HepG2 (cell line): ENCODE measurements at regions not wholly inside any gene's neighbourhood (a gene's known extent, or its start where the extent isn't known, plus 50 kb on each side); places are given as distances from the start of the nearest gene placed in this dataset.

ENCODE experiments used
- ATAC-seq: fragments of 200-7000 bp; cut with Tn5 transposase; 3 replicates; pipeline ENCODE4 v1.9.1; 2020; ENCODE audit warnings: mild to moderate bottlenecking, moderate library complexity
- BruUV-seq: library from RNA; stranded (reverse); fragments of 400-500 nt; replicated peaks from 2 replicates; lab custom pipeline; 2021; lab: Mats Ljungman, UMichigan
- CTCF ChIA-PET: fragments of 300-600 bp; formaldehyde crosslinking; extraction: SDS; loops from one replicate; lab custom pipeline; 2021; ENCODE audit warnings: low total read pairs, inconsistent platforms, low intra/inter-chr PET ratio; lab: Yijun Ruan, JAX
- POLR2A ChIA-PET: fragments of 350-600 bp; sonication (Branson Sonifier 250); formaldehyde crosslinking; loops from one replicate; lab custom pipeline; 2020; ENCODE audit warnings: antibody characterized with exemption, inconsistent platforms; lab: Yijun Ruan, JAX
- DNase-seq: peaks from one replicate; pipeline ENCODE4 v3.0.0-alpha.2; 2015; ENCODE audit warnings: low spot score
- FAIRE-seq: peaks from 3 replicates; lab custom pipeline; 2011; peaks lifted over from hg19 to GRCh38; lab: Jason Lieb, UNC
- H2AFZ ChIP-seq: one replicate; pipeline ENCODE4 v1.6.1; 2011; ENCODE audit warnings: low read length, inconsistent platforms
- H3K27ac ChIP-seq: fragments of 300-600 bp; 3 replicates; pipeline ENCODE4 v1.8.0; 2011; ENCODE audit warnings: mixed run types, mild to moderate bottlenecking, mixed read lengths, low read length, inconsistent platforms; ENCODE audit not compliant: insufficient read depth; ENCODE audit errors: extremely low read length
- H3K27me3 ChIP-seq, 2 experiments: fragments of 200-600 bp in 1 of 2; 2 replicates in 1 of 2; 3 replicates in 1 of 2; pipeline versions ENCODE4 v1.6.0 to v1.8.0; 2011; ENCODE audit warnings: low read length in 2 of 2, mild to moderate bottlenecking in 2 of 2, moderate library complexity in 2 of 2, inconsistent platforms in 1 of 2; ENCODE audit not compliant: insufficient read depth in 2 of 2, control insufficient read depth in 1 of 2
- H3K36me3 ChIP-seq, 2 experiments: fragments of 200-600 bp in 1 of 2; replicated peaks in 1 of 2; 2 replicates in 1 of 2; 3 replicates in 1 of 2; pipeline versions ENCODE4 v1.5.1 to v1.8.0; 2011; ENCODE audit warnings: low read length in 2 of 2, inconsistent platforms in 1 of 2; ENCODE audit not compliant: insufficient read depth in 2 of 2, control insufficient read depth in 1 of 2
- H3K4me1 ChIP-seq: 2 replicates; pipeline ENCODE4 v1.5.1; 2012; ENCODE audit warnings: low read length, inconsistent platforms; ENCODE audit not compliant: insufficient read depth
- H3K4me2 ChIP-seq: 2 replicates; pipeline ENCODE4 v1.6.0; 2011; ENCODE audit warnings: low read depth, low read length, inconsistent platforms
- H3K4me3 ChIP-seq, 3 experiments: fragments of 200-600 bp in 1 of 3; sonication (generic), shearing (Covaris generic) in 1 of 3; replicated peaks in 1 of 3; 2 replicates each; pipeline ENCODE4 v1.5.1; 2011 to 2016; ENCODE audit warnings: low read length in 3 of 3, inconsistent platforms in 2 of 3, low read depth in 2 of 3, mild to moderate bottlenecking in 2 of 3, control low read depth in 1 of 3, mixed read lengths in 1 of 3; ENCODE audit not compliant: insufficient read depth in 1 of 3
- H3K79me2 ChIP-seq: one replicate; pipeline ENCODE4 v1.6.1; 2011; ENCODE audit warnings: low read length, inconsistent platforms; ENCODE audit not compliant: insufficient read depth
- H3K9ac ChIP-seq: 2 replicates; pipeline ENCODE4 v1.6.0; 2011; ENCODE audit warnings: mild to moderate bottlenecking, low read depth, low read length, inconsistent platforms; ENCODE audit not compliant: insufficient read depth
- H3K9me3 ChIP-seq: 2 replicates; pipeline ENCODE4 v1.5.1; 2012; ENCODE audit warnings: mild to moderate bottlenecking, low read length
- H4K20me1 ChIP-seq: 2 replicates; pipeline ENCODE4 v1.6.0; 2011; ENCODE audit warnings: inconsistent platforms, mild to moderate bottlenecking, low read length, moderate library complexity; ENCODE audit not compliant: insufficient read depth
- NPAS2 ChIP-seq: sonication (generic); formaldehyde crosslinking; IDR thresholded peaks from 2 replicates; pipeline ENCODE4 v1.8.0; 2022; ENCODE audit warnings: mild to moderate bottlenecking, missing genetic modification reagents, borderline replicate concordance
- RELA ChIP-seq: sonication (generic); formaldehyde crosslinking; IDR thresholded peaks from 2 replicates; pipeline ENCODE4 v1.4.0; 2020; ENCODE audit warnings: missing genetic modification reagents
- ZKSCAN8 ChIP-seq: IDR thresholded peaks from 2 replicates; pipeline ENCODE4 v1.6.1; 2016; ENCODE audit warnings: borderline replicate concordance, missing genetic modification reagents, missing compliant biosample characterization
- ZNF33B ChIP-seq: sonication (generic); formaldehyde crosslinking; IDR thresholded peaks from 2 replicates; pipeline ENCODE4 v1.5.1; 2020; ENCODE audit warnings: mild to moderate bottlenecking, missing genetic modification reagents
- ZNF446 ChIP-seq: sonication (generic); formaldehyde crosslinking; IDR thresholded peaks from 2 replicates; pipeline ENCODE4 v1.5.0; 2020; ENCODE audit warnings: mild to moderate bottlenecking, missing genetic modification reagents
- ZNF460 ChIP-seq: sonication (generic); formaldehyde crosslinking; IDR thresholded peaks from 2 replicates; pipeline ENCODE4 v1.5.1; 2020; ENCODE audit warnings: missing genetic modification reagents, mild to moderate bottlenecking, borderline replicate concordance
- ZNF629 ChIP-seq: sonication (generic); formaldehyde crosslinking; conservative IDR thresholded peaks from 2 replicates; pipeline ENCODE4 v1.5.0; 2020; ENCODE audit warnings: missing genetic modification reagents
- WGBS: methylation state at CpG from one replicate; pipeline ENCODE4 v1.1.6; 2017; ENCODE audit warnings: low lambda C conversion rate; 5-methylcytosine and 5-hydroxymethylcytosine counted together
- in situ Hi-C: cut with HindIII; loops from 2 replicates; pipeline ENCODE4 v1.10.0; 2017; ENCODE audit warnings: low pct_unique_long_range_greater_than_20kb; ENCODE audit not compliant: extremely low pct_ligation_motif_present
- intact Hi-C: fragments of 100-400 bp; cut with micrococcal nuclease; formaldehyde crosslinking; loops from one replicate; pipeline ENCODE4 v1.10.0; 2022; ENCODE audit not compliant: unreplicated experiment
- TF ChIP-seq, protein P1 (sequence below), 2 experiments: sonication (generic) in 1 of 2; formaldehyde crosslinking in 1 of 2; IDR thresholded peaks; 2 replicates each; pipeline versions ENCODE4 v1.6.1 to v1.9.0; 2014 to 2022; ENCODE audit warnings: antibody characterized with exemption in 1 of 2, borderline replicate concordance in 1 of 2, inconsistent platforms in 1 of 2, low read depth in 1 of 2, missing genetic modification reagents in 1 of 2
- TF ChIP-seq, protein P2 (sequence below): sonication (generic); formaldehyde crosslinking; IDR thresholded peaks from 2 replicates; pipeline ENCODE4 v1.5.0; 2020; ENCODE audit warnings: mild to moderate bottlenecking, missing genetic modification reagents
- TF ChIP-seq, protein P3 (sequence below): sonication (generic); formaldehyde crosslinking; IDR thresholded peaks from 2 replicates; pipeline ENCODE4 v1.8.0; 2023; ENCODE audit warnings: mild to moderate bottlenecking, missing genetic modification reagents
- TF ChIP-seq, protein P4 (sequence below): IDR thresholded peaks from 2 replicates; pipeline ENCODE4 v1.6.1; 2016; ENCODE audit warnings: missing genetic modification reagents, missing compliant biosample characterization
- TF ChIP-seq, protein P5 (sequence below): sonication (generic); formaldehyde crosslinking; IDR thresholded peaks from 2 replicates; pipeline ENCODE4 v1.5.0; 2020; ENCODE audit warnings: mild to moderate bottlenecking, missing genetic modification reagents

DNA sequence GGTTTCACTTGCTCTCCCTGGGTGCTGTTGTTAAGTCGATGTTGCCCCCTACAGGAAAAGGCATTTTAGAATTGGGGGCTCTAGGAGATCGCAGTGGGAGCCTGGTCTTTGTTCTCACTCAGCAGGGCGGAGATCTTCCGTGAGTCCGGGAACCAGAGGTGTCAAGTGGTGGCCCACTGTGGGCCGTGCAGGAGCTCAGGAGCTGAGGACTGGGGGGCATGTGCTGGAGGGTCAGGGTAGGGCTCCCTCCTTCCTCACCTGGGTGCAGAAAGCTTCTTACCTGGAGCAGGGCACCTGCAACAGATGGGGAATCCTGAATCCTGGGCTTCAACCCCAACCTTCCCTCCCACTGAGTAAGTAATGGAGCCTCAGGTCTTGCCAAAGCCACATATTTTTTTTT lies 392.7 kb downstream of the NPHP4 start:
- 72% methylated on average over 6 of the region's 6 CpGs for WGBS
- no peak for DNase-seq
- Histone ChIP-seq H3K27me3 (peaks cover 0 to 3% of the 10 kb centered on the region in 2 experiments; a peak in 1 of 5 replicates), H3K36me3 (no peaks in the 10 kb centered on the region), H3K27ac (no peak overlapping the region), H4K20me1 (no peaks in the 10 kb centered on the region), H3K4me2 (no peak overlapping the region), H3K79me2 (no peaks in the 10 kb centered on the region), H3K9ac (no peak overlapping the region), H3K4me1 (peaks cover 23% of the 10 kb centered on the region), H3K4me3 (no peak overlapping the region), H2AFZ (no peak overlapping the region), H3K9me3 (no peaks in the 10 kb centered on the region)
- ATAC-seq = no peak
- POLR2A ChIA-PET = no interaction called here
- CTCF ChIA-PET = no interaction called here
- FAIRE-seq = no peak
- BruUV-seq = no TSS peak
- in situ Hi-C loops (no loop called here), intact Hi-C loops (no loop called here)
- TF ChIP-seq ZNF33B (CRISPR knock-in tag) (no peak), ZNF460 (CRISPR knock-in tag) (no peak), ZNF446 (CRISPR knock-in tag) (no peak), NPAS2 (CRISPR knock-in tag) (no peak), ZNF629 (no peak), ZKSCAN8 (CRISPR knock-in tag) (no peak), RELA (CRISPR knock-in tag) (no peak)
- TF ChIP-seq, protein P1, sequence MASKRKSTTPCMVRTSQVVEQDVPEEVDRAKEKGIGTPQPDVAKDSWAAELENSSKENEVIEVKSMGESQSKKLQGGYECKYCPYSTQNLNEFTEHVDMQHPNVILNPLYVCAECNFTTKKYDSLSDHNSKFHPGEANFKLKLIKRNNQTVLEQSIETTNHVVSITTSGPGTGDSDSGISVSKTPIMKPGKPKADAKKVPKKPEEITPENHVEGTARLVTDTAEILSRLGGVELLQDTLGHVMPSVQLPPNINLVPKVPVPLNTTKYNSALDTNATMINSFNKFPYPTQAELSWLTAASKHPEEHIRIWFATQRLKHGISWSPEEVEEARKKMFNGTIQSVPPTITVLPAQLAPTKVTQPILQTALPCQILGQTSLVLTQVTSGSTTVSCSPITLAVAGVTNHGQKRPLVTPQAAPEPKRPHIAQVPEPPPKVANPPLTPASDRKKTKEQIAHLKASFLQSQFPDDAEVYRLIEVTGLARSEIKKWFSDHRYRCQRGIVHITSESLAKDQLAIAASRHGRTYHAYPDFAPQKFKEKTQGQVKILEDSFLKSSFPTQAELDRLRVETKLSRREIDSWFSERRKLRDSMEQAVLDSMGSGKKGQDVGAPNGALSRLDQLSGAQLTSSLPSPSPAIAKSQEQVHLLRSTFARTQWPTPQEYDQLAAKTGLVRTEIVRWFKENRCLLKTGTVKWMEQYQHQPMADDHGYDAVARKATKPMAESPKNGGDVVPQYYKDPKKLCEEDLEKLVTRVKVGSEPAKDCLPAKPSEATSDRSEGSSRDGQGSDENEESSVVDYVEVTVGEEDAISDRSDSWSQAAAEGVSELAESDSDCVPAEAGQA (IDR thresholded peaks at IDR 0.05; ENCODE audit: low read depth) = no peak
- TF ChIP-seq, protein P1 (CRISPR knock-in tag; IDR thresholded peaks at IDR 0.05; ENCODE audit: borderline replicate concordance) = no peak
- TF ChIP-seq, protein P2, sequence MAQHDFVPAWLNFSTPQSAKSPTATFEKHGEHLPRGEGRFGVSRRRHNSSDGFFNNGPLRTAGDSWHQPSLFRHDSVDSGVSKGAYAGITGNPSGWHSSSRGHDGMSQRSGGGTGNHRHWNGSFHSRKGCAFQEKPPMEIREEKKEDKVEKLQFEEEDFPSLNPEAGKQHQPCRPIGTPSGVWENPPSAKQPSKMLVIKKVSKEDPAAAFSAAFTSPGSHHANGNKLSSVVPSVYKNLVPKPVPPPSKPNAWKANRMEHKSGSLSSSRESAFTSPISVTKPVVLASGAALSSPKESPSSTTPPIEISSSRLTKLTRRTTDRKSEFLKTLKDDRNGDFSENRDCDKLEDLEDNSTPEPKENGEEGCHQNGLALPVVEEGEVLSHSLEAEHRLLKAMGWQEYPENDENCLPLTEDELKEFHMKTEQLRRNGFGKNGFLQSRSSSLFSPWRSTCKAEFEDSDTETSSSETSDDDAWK (CRISPR knock-in tag) = no peak
- TF ChIP-seq, protein P3, sequence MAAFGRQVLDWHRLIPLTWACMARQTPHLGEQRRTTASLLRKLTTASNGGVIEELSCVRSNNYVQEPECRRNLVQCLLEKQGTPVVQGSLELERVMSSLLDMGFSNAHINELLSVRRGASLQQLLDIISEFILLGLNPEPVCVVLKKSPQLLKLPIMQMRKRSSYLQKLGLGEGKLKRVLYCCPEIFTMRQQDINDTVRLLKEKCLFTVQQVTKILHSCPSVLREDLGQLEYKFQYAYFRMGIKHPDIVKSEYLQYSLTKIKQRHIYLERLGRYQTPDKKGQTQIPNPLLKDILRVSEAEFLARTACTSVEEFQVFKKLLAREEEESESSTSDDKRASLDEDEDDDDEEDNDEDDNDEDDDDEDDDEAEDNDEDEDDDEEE = no peak
- TF ChIP-seq, protein P4, sequence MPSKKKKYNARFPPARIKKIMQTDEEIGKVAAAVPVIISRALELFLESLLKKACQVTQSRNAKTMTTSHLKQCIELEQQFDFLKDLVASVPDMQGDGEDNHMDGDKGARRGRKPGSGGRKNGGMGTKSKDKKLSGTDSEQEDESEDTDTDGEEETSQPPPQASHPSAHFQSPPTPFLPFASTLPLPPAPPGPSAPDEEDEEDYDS = no peak
- TF ChIP-seq, protein P5, sequence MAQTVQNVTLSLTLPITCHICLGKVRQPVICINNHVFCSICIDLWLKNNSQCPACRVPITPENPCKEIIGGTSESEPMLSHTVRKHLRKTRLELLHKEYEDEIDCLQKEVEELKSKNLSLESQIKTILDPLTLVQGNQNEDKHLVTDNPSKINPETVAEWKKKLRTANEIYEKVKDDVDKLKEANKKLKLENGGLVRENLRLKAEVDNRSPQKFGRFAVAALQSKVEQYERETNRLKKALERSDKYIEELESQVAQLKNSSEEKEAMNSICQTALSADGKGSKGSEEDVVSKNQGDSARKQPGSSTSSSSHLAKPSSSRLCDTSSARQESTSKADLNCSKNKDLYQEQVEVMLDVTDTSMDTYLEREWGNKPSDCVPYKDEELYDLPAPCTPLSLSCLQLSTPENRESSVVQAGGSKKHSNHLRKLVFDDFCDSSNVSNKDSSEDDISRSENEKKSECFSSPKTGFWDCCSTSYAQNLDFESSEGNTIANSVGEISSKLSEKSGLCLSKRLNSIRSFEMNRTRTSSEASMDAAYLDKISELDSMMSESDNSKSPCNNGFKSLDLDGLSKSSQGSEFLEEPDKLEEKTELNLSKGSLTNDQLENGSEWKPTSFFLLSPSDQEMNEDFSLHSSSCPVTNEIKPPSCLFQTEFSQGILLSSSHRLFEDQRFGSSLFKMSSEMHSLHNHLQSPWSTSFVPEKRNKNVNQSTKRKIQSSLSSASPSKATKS = no peak
